Epithelial cell of proximal tubule (primary cell): ENCODE measurements at regions not wholly inside any gene's neighbourhood (a gene's known extent, or its start where the extent isn't known, plus 50 kb on each side); places are given as distances from the start of the nearest gene placed in this dataset.

ENCODE experiments used
- DNase-seq: peaks from one replicate; pipeline ENCODE4 v3.0.0-alpha.2; 2011; ENCODE audit warnings: low read depth
- H3K4me3 ChIP-seq: 2 replicates; pipeline ENCODE4 v1.5.1; 2011; ENCODE audit warnings: low read depth, mild to moderate bottlenecking, low read length
- CTCF ChIP-seq: conservative IDR thresholded peaks from 2 replicates; pipeline ENCODE4 v1.5.1; 2012; ENCODE audit warnings: low read depth, mild to moderate bottlenecking, low read length

DNA sequence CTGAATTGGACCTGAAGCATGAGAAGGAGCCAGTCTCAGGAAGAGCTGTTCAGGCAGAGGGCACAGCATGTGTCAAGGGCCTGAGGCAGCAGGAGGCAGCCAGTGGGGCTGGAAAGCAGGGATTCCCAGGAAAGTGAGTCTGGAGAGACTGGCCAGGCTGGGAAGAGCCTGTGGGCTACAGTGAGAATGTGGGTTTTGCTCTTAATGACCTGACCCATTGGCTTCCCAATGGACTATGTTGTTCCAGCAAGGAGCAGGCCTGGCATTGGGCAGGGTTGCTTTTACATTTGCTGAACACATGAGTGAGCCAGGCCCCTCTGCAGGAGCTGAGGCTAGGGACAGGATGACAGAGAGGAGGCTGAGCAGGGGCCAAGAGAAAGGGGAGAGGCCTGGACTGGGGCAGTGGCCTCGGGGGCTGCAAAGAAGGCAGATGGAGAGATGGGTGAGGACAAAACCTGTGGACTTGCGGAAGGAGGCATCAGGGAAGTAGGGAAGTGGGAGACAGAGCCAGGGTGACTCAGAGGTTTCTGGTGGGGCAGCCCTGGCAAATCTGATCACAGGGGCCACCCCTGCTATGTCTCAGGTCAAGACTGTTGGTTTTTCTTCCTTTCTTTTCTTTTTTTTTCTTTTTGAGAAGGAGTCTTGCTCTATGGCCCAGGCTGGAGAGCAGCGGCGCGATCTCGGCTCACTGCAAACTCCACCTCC, 65.9 kb upstream of the NEK6 start:
- no peak for TF ChIP-seq CTCF
- no peak overlapping the region for H3K4me3 ChIP-seq
- DNase-seq, result no peak

- DNase-seq, result no peak
- H3K4me3 ChIP-seq, result no peak overlapping the region
- TF ChIP-seq CTCF, result no peak
Observed at GRCh38 chr9:124196814-124197176, 61.0 kb upstream of the NEK6 start.

DNA sequence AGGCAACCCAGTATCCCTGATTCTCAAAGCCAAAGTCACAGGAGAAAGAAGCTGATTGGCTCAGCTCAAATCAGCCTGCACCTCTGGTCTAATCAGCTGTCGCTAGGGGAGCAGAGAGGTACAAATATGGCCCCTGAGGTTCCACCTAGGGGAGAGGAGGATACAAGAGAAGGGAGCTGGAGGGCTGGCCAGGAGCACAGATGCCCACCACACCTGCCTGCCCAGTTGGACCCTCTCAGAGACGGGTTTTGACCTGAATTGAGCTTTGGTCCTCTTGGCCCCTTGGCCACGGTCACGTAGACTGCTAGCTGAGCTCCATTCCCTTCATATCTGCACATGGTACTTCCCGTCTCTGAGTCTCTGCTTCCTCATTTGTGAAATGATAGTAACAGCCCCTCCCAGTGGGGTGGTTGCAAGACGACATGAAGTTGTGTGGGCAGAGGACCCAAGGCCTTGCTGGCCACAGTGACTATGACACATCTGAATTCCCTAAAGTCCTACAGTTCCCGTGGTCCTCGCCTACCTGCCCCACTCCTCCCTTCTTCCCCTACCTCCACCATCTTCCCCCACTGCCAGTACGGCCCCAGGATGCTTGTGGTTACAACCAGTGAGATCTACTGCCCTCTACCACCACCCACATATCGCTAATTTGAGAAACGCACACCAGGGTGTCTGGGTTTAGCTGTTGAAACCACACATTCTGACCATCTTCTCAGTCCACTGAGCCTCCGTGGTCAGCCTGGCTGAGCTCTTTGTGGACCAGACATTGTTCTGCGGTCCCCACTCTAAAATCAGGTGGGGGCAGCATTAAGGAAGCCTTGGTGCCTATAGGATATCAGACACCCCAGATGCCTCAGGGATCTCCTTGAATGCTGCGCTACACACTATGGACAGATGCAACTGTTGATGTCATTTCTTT, 60.3 kb upstream of the NEK6 start:
- no peak overlapping the region for H3K4me3 ChIP-seq
- no peak for DNase-seq
- no peak for TF ChIP-seq CTCF

GRCh38 chr9:124198331-124198730, 59.4 kb upstream of the NEK6 start:
- no peak for DNase-seq
- no peak overlapping the region for H3K4me3 ChIP-seq
- TF ChIP-seq CTCF, result no peak

GRCh38 chr9:124198948-124199347, 58.8 kb upstream of the NEK6 start:
- no peak overlapping the region for H3K4me3 ChIP-seq
- no peak for TF ChIP-seq CTCF
- no peak for DNase-seq

DNA sequence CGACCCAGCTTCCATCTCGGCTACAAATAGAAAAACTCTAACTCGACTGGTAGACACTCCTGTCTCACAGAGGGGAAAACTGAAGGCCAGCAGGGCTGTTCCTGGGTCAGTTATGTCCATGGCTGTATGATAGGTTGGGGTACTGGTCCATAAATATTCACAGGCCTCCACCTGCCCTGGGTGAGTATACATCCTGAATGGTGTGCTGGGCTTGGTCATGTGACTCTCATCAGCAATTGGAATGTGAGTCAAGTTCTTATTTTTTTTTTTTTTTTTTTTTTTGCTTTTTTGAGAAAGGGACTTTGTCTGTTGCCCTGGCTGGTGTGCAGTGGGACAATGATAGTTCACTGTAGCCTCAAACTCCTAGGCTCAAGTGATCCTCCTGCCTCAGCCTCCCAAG, 58.3 kb upstream of the NEK6 start:
- no peak overlapping the region for H3K4me3 ChIP-seq
- DNase-seq, result no peak
- no peak for TF ChIP-seq CTCF
